Activated CD4-positive, alpha-beta T cell treated with anti-CD3 and anti-CD28 coated beads for 4 hours (primary cell): ENCODE measurements at regions not wholly inside any gene's neighbourhood (a gene's known extent, or its start where the extent isn't known, plus 50 kb on each side); places are given as distances from the start of the nearest gene placed in this dataset.
"Not testable (repeated sequence)": the region's sequence is repeated elsewhere in the genome, so short reads cannot be mapped to it uniquely, and the experiment has no call there.

Source experiments
- DNase-seq, 2 donors: peaks; one replicate each; pipeline ENCODE4 v3.0.0-alpha.2; 2020

GRCh38 chr6:119845161-119845560 lies 495.6 kb upstream of the MAN1A1 start:
- DNase-seq, result no peak

- DNase-seq, result no peak
Observed at GRCh38 chr6:119844387-119844786, 494.8 kb upstream of the MAN1A1 start.

GRCh38 chr6:119842191-119842590 lies 492.6 kb upstream of the MAN1A1 start:
- DNase-seq, result no peak

GRCh38 chr6:119838043-119838442 lies 488.5 kb upstream of the MAN1A1 start:
- DNase-seq, result no peak

- no peak for DNase-seq
Observed at GRCh38 chr6:119834418-119834817, 484.9 kb upstream of the MAN1A1 start.

- no peak for DNase-seq
Observed at GRCh38 chr6:119832411-119832810, 482.9 kb upstream of the MAN1A1 start.

- no peak for DNase-seq
Observed at GRCh38 chr6:119830494-119831295, 481.1 kb upstream of the MAN1A1 start.

- no peak for DNase-seq
Observed at GRCh38 chr6:119830069-119830468, 480.5 kb upstream of the MAN1A1 start.

GRCh38 chr6:119829499-119829898 lies 479.9 kb upstream of the MAN1A1 start:
- not testable (repeated sequence) for DNase-seq

- no peak for DNase-seq
Observed at GRCh38 chr6:119829006-119829405, 479.4 kb upstream of the MAN1A1 start.

- no peak for DNase-seq
Observed at GRCh38 chr6:119821380-119821779, 471.8 kb upstream of the MAN1A1 start.

GRCh38 chr6:119818876-119819275 lies 469.3 kb upstream of the MAN1A1 start:
- no peak for DNase-seq

GRCh38 chr6:119814609-119815400 lies 465.2 kb upstream of the MAN1A1 start:
- no peak for DNase-seq

- DNase-seq, result no peak
Observed at GRCh38 chr6:119802464-119802863, 452.9 kb upstream of the MAN1A1 start.

GRCh38 chr6:119801056-119801455 lies 451.5 kb upstream of the MAN1A1 start:
- DNase-seq, result no peak

- DNase-seq, result no peak
Observed at GRCh38 chr6:119800526-119800925, 451.0 kb upstream of the MAN1A1 start.

- DNase-seq, result no peak
Observed at GRCh38 chr6:119799596-119800509, 450.3 kb upstream of the MAN1A1 start.

- DNase-seq, result no peak
Observed at GRCh38 chr6:119791736-119792135, 442.2 kb upstream of the MAN1A1 start.

- no peak for DNase-seq
Observed at GRCh38 chr6:119781365-119781764, 431.8 kb upstream of the MAN1A1 start.

GRCh38 chr6:119768201-119768600 lies 418.6 kb upstream of the MAN1A1 start:
- DNase-seq, result no peak

GRCh38 chr6:119764927-119765681 lies 415.5 kb upstream of the MAN1A1 start:
- DNase-seq, result no peak

- DNase-seq, result no peak
Observed at GRCh38 chr6:119760046-119760445, 410.5 kb upstream of the MAN1A1 start.
